Natural killer cell (primary cell): ENCODE measurements at regions not wholly inside any gene's neighbourhood (a gene's known extent, or its start where the extent isn't known, plus 50 kb on each side); places are given as distances from the start of the nearest gene placed in this dataset.
"Not testable (repeated sequence)": the region's sequence is repeated elsewhere in the genome, so short reads cannot be mapped to it uniquely, and the experiment has no call there.

Experiments used
- ATAC-seq, 3 donors: fragments of 150-1000 bp in 2 of 3; fragments of 200-7000 bp in 1 of 3; cut with Tn5 transposase; 1 replicate in 1 of 3; 2 replicates in 2 of 3; pipeline ENCODE4 v1.10.0; 2021; ENCODE audit warnings: mild to moderate bottlenecking in 2 of 3, moderate library complexity in 2 of 3
- DNase-seq, 2 donors: peaks; one replicate each; pipeline versions ENCODE4 v3.0.0 to v3.0.0-alpha.2; 2013 to 2021; ENCODE audit warnings: mixed read lengths in 1 of 2
- H3K27ac ChIP-seq: one replicate; pipeline ENCODE4 v1.5.1; 2013; ENCODE audit warnings: mild to moderate bottlenecking, low read length
- H3K27me3 ChIP-seq: one replicate; pipeline ENCODE4 v1.6.1; 2013; ENCODE audit warnings: low read length; ENCODE audit not compliant: control insufficient read depth, insufficient read depth
- H3K36me3 ChIP-seq: one replicate; pipeline ENCODE4 v1.6.1; 2013; ENCODE audit warnings: low read length; ENCODE audit not compliant: control insufficient read depth, insufficient read depth
- H3K4me1 ChIP-seq: one replicate; pipeline ENCODE4 v1.6.1; 2013; ENCODE audit warnings: low read length; ENCODE audit not compliant: control insufficient read depth, insufficient read depth
- H3K4me3 ChIP-seq: one replicate; pipeline ENCODE4 v1.5.1; 2013; ENCODE audit warnings: low read length
- H3K9me3 ChIP-seq: one replicate; pipeline ENCODE4 v1.6.1; 2013; ENCODE audit warnings: low read length; ENCODE audit not compliant: control insufficient read depth, insufficient read depth
- H3K27ac Mint-ChIP-seq, 2 donors: one replicate each; pipeline ENCODE4 v1.8.0; 2022; ENCODE audit warnings: mild to moderate bottlenecking in 2 of 2, mixed read lengths in 2 of 2, moderate library complexity in 1 of 2
- H3K27me3 Mint-ChIP-seq, 2 donors: one replicate each; pipeline ENCODE4 v1.8.0; 2022; ENCODE audit warnings: low read depth in 2 of 2, mixed read lengths in 2 of 2
- H3K36me3 Mint-ChIP-seq: one replicate; pipeline ENCODE4 v1.8.0; 2022; ENCODE audit warnings: mixed read lengths
- H3K4me1 Mint-ChIP-seq, 2 donors: one replicate each; pipeline ENCODE4 v1.8.0; 2022; ENCODE audit warnings: mixed read lengths in 2 of 2
- H3K4me3 Mint-ChIP-seq: one replicate; pipeline ENCODE4 v1.8.0; 2022; ENCODE audit warnings: mild to moderate bottlenecking, moderate library complexity, mixed read lengths
- H3K9me3 Mint-ChIP-seq, 2 donors: one replicate each; pipeline ENCODE4 v1.8.0; 2022; ENCODE audit warnings: mixed read lengths in 2 of 2
- WGBS: methylation state at CpG from one replicate; pipeline ENCODE4 v1.1.7; 2013; ENCODE audit warnings: missing lambda C conversion rate; ENCODE audit not compliant: insufficient coverage; 5-methylcytosine and 5-hydroxymethylcytosine counted together
- intact Hi-C: fragments of 100-400 bp; cut with micrococcal nuclease; formaldehyde crosslinking; loops from one replicate; pipeline ENCODE4 v1.14.2; 2022
- TF ChIP-seq, protein P1 (sequence below): fragments of 200-600 bp; IDR thresholded peaks from one replicate; pipeline ENCODE4 v1.8.0; 2022; ENCODE audit warnings: antibody characterized with exemption

DNA sequence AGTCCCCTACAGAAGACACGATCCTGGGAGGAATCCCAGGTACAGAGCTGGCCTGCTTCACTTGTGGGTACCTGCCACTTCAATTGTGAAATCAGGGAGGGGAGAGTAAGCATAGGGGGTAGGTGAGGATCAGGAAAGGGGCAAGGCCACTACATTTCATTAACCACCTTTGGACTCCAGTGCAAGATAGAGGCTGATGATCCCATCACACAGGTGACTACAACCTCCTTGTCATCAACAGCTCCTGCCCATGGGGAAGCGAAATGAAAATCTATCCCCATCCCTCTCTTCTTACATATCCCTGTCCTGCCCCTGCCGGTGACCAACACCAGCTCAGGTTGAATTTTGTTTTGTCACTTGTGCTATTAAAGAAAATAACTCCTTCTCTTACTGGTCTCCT lies 64.7 kb upstream of the VPREB1 start:
- no peaks in the 10 kb centered on the region for H3K36me3 ChIP-seq
- TF ChIP-seq, protein P1, sequence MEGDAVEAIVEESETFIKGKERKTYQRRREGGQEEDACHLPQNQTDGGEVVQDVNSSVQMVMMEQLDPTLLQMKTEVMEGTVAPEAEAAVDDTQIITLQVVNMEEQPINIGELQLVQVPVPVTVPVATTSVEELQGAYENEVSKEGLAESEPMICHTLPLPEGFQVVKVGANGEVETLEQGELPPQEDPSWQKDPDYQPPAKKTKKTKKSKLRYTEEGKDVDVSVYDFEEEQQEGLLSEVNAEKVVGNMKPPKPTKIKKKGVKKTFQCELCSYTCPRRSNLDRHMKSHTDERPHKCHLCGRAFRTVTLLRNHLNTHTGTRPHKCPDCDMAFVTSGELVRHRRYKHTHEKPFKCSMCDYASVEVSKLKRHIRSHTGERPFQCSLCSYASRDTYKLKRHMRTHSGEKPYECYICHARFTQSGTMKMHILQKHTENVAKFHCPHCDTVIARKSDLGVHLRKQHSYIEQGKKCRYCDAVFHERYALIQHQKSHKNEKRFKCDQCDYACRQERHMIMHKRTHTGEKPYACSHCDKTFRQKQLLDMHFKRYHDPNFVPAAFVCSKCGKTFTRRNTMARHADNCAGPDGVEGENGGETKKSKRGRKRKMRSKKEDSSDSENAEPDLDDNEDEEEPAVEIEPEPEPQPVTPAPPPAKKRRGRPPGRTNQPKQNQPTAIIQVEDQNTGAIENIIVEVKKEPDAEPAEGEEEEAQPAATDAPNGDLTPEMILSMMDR: no peak
- ATAC-seq (no peak), DNase-seq (no peak)
- Mint-ChIP-seq H3K27ac (no peak overlapping the region), H3K27me3 (peaks cover 25 to 35% of the 10 kb centered on the region in 2 donors), H3K4me3 (no peak overlapping the region), H3K4me1 (no peaks in the 10 kb centered on the region), H3K36me3 (no peaks in the 10 kb centered on the region), H3K9me3 (no peaks in the 10 kb centered on the region)
- no peak overlapping the region for H3K27ac ChIP-seq
- H3K4me1 ChIP-seq: no peaks in the 10 kb centered on the region
- H3K27me3 ChIP-seq: no peaks in the 10 kb centered on the region
- WGBS: 61% methylated on average over 3 of the region's 3 CpGs
- no peaks in the 10 kb centered on the region for H3K9me3 ChIP-seq
- no peak overlapping the region for H3K4me3 ChIP-seq
- intact Hi-C loops: no loop called here

DNA sequence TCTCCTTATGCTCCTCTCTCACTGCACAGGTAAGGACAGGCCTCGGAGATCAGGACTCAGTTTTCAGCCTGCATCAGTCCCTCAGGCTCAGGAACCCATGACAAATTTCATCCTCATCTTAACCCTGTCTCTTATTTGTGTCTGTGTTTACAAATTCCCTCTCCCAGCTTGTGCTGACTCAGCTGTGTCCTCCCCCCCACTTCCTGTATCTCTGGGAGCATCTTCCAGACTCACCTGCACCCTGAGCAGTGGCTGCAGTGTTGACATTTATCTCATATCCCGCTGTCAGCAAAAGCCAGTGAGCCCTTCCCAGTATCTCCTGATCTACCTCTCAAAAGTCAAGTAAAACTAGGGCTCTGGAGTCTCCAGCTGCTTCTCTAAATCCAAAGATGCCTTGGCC lies 65.6 kb upstream of the VPREB1 start:
- TF ChIP-seq, protein P1: no peak
- H3K27me3 ChIP-seq: no peaks in the 10 kb centered on the region
- H3K9me3 ChIP-seq: no peaks in the 10 kb centered on the region
- intact Hi-C loops: no loop called here
- Mint-ChIP-seq H3K27me3 (peaks cover 17 to 27% of the 10 kb centered on the region in 2 donors), H3K36me3 (no peaks in the 10 kb centered on the region), H3K27ac (no peak overlapping the region), H3K9me3 (no peaks in the 10 kb centered on the region), H3K4me3 (no peak overlapping the region), H3K4me1 (no peaks in the 10 kb centered on the region)
- no peak for ATAC-seq
- H3K4me1 ChIP-seq: no peaks in the 10 kb centered on the region
- no peak overlapping the region for H3K4me3 ChIP-seq
- H3K36me3 ChIP-seq: no peaks in the 10 kb centered on the region
- H3K27ac ChIP-seq: no peak overlapping the region
- 91% methylated on average over 2 of the region's 2 CpGs for WGBS
- DNase-seq: no peak

DNA sequence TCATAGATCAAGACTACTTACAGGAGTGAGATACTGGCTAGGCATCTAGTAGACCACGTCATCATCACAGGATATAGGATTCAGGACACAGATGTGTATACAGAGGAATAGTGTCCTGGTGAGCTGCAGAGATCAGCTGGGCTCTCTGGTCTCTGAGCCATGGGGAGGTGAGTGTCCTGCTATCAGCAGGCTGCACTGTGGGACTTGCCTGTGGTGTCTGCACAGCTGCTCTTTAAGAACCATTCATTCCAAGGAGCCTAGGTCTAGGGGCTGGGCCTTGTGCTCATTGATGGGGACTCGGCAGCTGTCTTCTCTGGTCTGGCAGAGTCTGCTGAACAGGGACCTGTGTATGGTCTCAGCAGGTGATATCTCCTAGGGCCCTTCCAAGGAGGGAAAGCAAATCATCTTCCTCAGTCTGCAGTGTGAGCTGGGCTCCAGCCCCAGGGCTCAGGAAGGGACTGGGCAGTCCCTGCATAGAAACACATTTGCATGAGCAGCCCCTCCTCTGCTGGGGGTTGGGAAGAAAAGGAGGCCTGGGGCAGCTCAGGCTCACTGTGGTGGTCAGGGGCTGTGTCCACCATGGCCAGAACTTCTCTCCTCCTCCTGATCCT lies 66.1 kb upstream of the VPREB1 start:
- Mint-ChIP-seq H3K27ac (no peak overlapping the region), H3K9me3 (no peaks in the 10 kb centered on the region), H3K36me3 (no peaks in the 10 kb centered on the region), H3K27me3 (peaks cover 14 to 22% of the 10 kb centered on the region in 2 donors), H3K4me3 (no peak overlapping the region), H3K4me1 (no peaks in the 10 kb centered on the region)
- WGBS: 90% methylated on average over 2 of the region's 2 CpGs
- Histone ChIP-seq H3K36me3 (no peaks in the 10 kb centered on the region), H3K4me3 (no peak overlapping the region), H3K27me3 (no peaks in the 10 kb centered on the region), H3K9me3 (no peaks in the 10 kb centered on the region), H3K4me1 (no peaks in the 10 kb centered on the region), H3K27ac (no peak overlapping the region)
- ATAC-seq (no peak), DNase-seq (no peak)
- TF ChIP-seq, protein P1: no peak
- intact Hi-C loops: no loop called here

DNA sequence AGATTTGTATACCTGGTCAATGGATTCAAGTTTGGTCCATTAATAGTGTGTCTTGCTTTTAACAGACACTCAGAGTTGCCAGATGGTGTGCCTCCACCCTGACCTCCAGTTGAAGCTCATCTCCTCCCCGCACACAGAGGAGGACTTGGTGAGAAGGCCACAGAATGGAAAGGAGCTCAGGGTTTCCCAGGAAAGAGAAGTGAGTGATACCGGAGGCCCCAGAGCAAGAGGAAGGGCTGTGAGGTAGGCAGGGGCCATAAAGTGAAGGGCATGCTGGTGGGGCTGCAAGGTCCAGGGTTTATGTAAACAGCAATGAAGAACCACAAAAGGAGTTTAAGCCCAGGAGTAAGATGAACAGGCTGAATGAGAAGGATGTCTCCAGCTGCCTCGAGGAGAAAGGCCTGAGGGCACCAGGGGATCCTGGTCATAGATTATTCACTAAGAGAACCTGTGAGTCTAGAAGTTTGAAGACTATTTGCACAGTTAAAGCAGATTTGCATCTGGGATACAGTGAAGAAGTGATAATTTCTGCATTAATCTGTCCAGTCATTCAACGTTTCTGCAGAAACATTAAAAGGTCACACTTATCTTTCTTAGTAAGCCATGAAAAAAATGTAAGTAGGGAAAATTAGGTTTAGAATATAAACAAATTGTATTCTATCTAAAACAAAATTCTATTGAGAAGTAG lies 67.5 kb upstream of the VPREB1 start:
- no peak overlapping the region for H3K4me3 Mint-ChIP-seq
- H3K36me3 ChIP-seq: no peaks in the 10 kb centered on the region
- H3K36me3 Mint-ChIP-seq: no peaks in the 10 kb centered on the region
- ATAC-seq: no peak
- H3K4me1 Mint-ChIP-seq: no peaks in the 10 kb centered on the region
- 71% methylated on average over 3 of the region's 4 CpGs for WGBS
- no peaks in the 10 kb centered on the region for H3K27me3 ChIP-seq
- H3K9me3 ChIP-seq: no peaks in the 10 kb centered on the region
- TF ChIP-seq, protein P1: no peak
- H3K27me3 Mint-ChIP-seq: peaks cover 8 to 22% of the 10 kb centered on the region in 2 donors
- H3K9me3 Mint-ChIP-seq: no peaks in the 10 kb centered on the region
- H3K4me3 ChIP-seq: no peak overlapping the region
- no peaks in the 10 kb centered on the region for H3K4me1 ChIP-seq
- H3K27ac Mint-ChIP-seq: no peak overlapping the region
- H3K27ac ChIP-seq: no peak overlapping the region
- no peak for DNase-seq
- intact Hi-C loops: no loop called here

DNA sequence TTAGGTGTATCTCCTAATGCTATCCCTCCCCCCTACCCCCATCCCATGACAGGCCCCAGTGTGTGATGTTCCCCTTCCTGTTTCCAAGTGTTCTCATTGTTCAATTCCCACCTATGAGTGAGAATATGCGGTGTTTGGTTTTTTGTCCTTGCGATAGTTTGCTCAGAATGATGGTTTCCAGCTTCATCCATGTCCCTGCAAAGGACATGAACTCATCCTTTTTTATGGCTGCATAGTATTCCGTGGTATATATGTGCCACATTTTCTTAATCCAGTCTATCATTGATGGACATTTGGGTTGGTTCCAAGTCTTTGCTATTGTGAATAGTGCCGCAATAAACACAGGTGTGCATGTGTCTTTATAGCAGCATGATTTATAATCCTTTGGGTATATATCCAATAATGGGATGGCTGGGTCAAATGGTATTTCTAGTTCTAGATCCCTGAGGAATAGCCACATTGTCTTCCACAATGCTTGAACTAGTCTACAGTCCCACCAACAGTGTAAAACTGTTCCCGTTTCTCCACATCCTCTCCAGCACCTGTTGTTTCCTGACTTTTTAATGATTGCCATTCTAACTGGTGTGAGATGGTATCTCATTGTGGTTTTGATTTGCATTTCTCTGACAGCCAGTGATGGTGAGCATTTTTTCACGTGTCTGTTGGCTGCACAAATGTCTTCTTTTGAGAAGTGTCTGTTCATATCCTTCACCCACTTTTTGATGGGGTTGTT lies 71.5 kb upstream of the VPREB1 start:
- H3K27me3 Mint-ChIP-seq, ATAC-seq, H3K4me3 ChIP-seq, H3K9me3 ChIP-seq, H3K27ac Mint-ChIP-seq, intact Hi-C loops, H3K27ac ChIP-seq, H3K36me3 Mint-ChIP-seq, H3K4me1 Mint-ChIP-seq, DNase-seq, H3K36me3 ChIP-seq, H3K4me3 Mint-ChIP-seq, H3K27me3 ChIP-seq, H3K9me3 Mint-ChIP-seq, H3K4me1 ChIP-seq: not testable (repeated sequence)
- no CpG with 5 or more reads among the region's 6 CpGs for WGBS
